Skeletal muscle satellite cell (primary cell): ENCODE measurements at regions not wholly inside any gene's neighbourhood (a gene's known extent, or its start where the extent isn't known, plus 50 kb on each side); places are given as distances from the start of the nearest gene placed in this dataset.
"Not testable (repeated sequence)": the region's sequence is repeated elsewhere in the genome, so short reads cannot be mapped to it uniquely, and the experiment has no call there.

Experiments
- H3K27me3 ChIP-seq: 2 replicates; pipeline ENCODE4 v1.7.0; 2013; ENCODE audit warnings: low read length; ENCODE audit not compliant: control insufficient read depth, insufficient read depth
- H3K36me3 ChIP-seq: 2 replicates; pipeline ENCODE4 v1.7.0; 2013; ENCODE audit warnings: mild to moderate bottlenecking, control low read depth, low read length; ENCODE audit not compliant: insufficient read depth
- H3K4me1 ChIP-seq: 2 replicates; pipeline ENCODE4 v1.7.0; 2013; ENCODE audit warnings: low read length; ENCODE audit not compliant: control insufficient read depth, insufficient read depth
- H3K4me2 ChIP-seq: 2 replicates; pipeline ENCODE4 v1.7.0; 2013; ENCODE audit warnings: mild to moderate bottlenecking, low read length
- H3K4me3 ChIP-seq: 2 replicates; pipeline ENCODE4 v1.7.0; 2013; ENCODE audit warnings: low read length
- H3K9ac ChIP-seq: 2 replicates; pipeline ENCODE4 v1.7.0; 2013; ENCODE audit warnings: mild to moderate bottlenecking, low read depth, low read length, moderate library complexity
- H3K9me3 ChIP-seq: replicated peaks from 2 replicates; pipeline ENCODE4 v1.7.0; 2013; ENCODE audit warnings: mild to moderate bottlenecking, control low read depth, low read length

GRCh38 chr7:32816409-32816948 is 75.1 kb downstream of the KBTBD2 start:
- not testable (repeated sequence) for H3K4me3 ChIP-seq, H3K36me3 ChIP-seq, H3K4me1 ChIP-seq, H3K4me2 ChIP-seq, H3K27me3 ChIP-seq, H3K9me3 ChIP-seq, H3K9ac ChIP-seq

- not testable (repeated sequence) for H3K9me3 ChIP-seq, H3K4me2 ChIP-seq, H3K27me3 ChIP-seq, H3K9ac ChIP-seq, H3K36me3 ChIP-seq, H3K4me3 ChIP-seq, H3K4me1 ChIP-seq
Measured at GRCh38 chr7:32814779-32815178, 76.8 kb downstream of the KBTBD2 start.

GRCh38 chr7:32809871-32810270 is 81.7 kb downstream of the KBTBD2 start:
- no peak overlapping the region for H3K9ac ChIP-seq
- no peaks in the 10 kb centered on the region for H3K9me3 ChIP-seq
- no peak overlapping the region for H3K4me2 ChIP-seq
- no peaks in the 10 kb centered on the region for H3K4me1 ChIP-seq
- no peaks in the 10 kb centered on the region for H3K36me3 ChIP-seq
- H3K4me3 ChIP-seq, result no peak overlapping the region
- H3K27me3 ChIP-seq, result no peaks in the 10 kb centered on the region

GRCh38 chr7:32809347-32809746 is 82.2 kb downstream of the KBTBD2 start:
- H3K9me3 ChIP-seq, result no peaks in the 10 kb centered on the region
- no peak overlapping the region for H3K4me2 ChIP-seq
- H3K4me3 ChIP-seq, result no peak overlapping the region
- no peak overlapping the region for H3K9ac ChIP-seq
- no peaks in the 10 kb centered on the region for H3K36me3 ChIP-seq
- no peaks in the 10 kb centered on the region for H3K4me1 ChIP-seq
- no peaks in the 10 kb centered on the region for H3K27me3 ChIP-seq

GRCh38 chr7:32803406-32804141 is 88.0 kb downstream of the KBTBD2 start:
- H3K4me1 ChIP-seq, result no peaks in the 10 kb centered on the region
- H3K36me3 ChIP-seq, result no peaks in the 10 kb centered on the region
- no peak overlapping the region for H3K9ac ChIP-seq
- H3K9me3 ChIP-seq, result no peaks in the 10 kb centered on the region
- H3K27me3 ChIP-seq, result no peaks in the 10 kb centered on the region
- H3K4me2 ChIP-seq, result no peak overlapping the region
- H3K4me3 ChIP-seq, result no peak overlapping the region

GRCh38 chr7:32802305-32802910 is 89.2 kb downstream of the KBTBD2 start:
- Histone ChIP-seq H3K27me3 (no peaks in the 10 kb centered on the region), H3K4me2 (no peak overlapping the region), H3K4me3 (no peak overlapping the region), H3K36me3 (no peaks in the 10 kb centered on the region), H3K9me3 (no peaks in the 10 kb centered on the region), H3K4me1 (no peaks in the 10 kb centered on the region), H3K9ac (no peak overlapping the region)

- not testable (repeated sequence) for H3K36me3 ChIP-seq, H3K9ac ChIP-seq, H3K27me3 ChIP-seq, H3K4me2 ChIP-seq, H3K9me3 ChIP-seq, H3K4me3 ChIP-seq
- peaks cover 14% of the 10 kb centered on the region for H3K4me1 ChIP-seq
Measured at GRCh38 chr7:32793053-32793452, 98.5 kb downstream of the KBTBD2 start.

- Histone ChIP-seq H3K4me2 (peak overlapping the region; percentile 11), H3K4me1 (peaks cover 17% of the 10 kb centered on the region)
- not testable (repeated sequence) for H3K9me3 ChIP-seq, H3K9ac ChIP-seq, H3K4me3 ChIP-seq, H3K27me3 ChIP-seq, H3K36me3 ChIP-seq
Measured at GRCh38 chr7:32790766-32791430, 100.7 kb downstream of the KBTBD2 start.

GRCh38 chr7:32789266-32789665 is 102.3 kb downstream of the KBTBD2 start:
- not testable (repeated sequence) for H3K4me3 ChIP-seq, H3K9me3 ChIP-seq, H3K27me3 ChIP-seq, H3K4me2 ChIP-seq, H3K9ac ChIP-seq, H3K36me3 ChIP-seq
- peaks cover 19% of the 10 kb centered on the region for H3K4me1 ChIP-seq

- H3K9me3 ChIP-seq, H3K4me3 ChIP-seq, H3K4me2 ChIP-seq, H3K36me3 ChIP-seq, H3K27me3 ChIP-seq, H3K9ac ChIP-seq: not testable (repeated sequence)
- peaks cover 19% of the 10 kb centered on the region for H3K4me1 ChIP-seq
Measured at GRCh38 chr7:32788174-32788573, 103.4 kb downstream of the KBTBD2 start.

GRCh38 chr7:32785365-32785944 is 106.1 kb downstream of the KBTBD2 start:
- not testable (repeated sequence) for H3K9ac ChIP-seq, H3K4me2 ChIP-seq, H3K9me3 ChIP-seq, H3K4me3 ChIP-seq, H3K27me3 ChIP-seq, H3K36me3 ChIP-seq
- peaks cover 14% of the 10 kb centered on the region for H3K4me1 ChIP-seq
